NCI-H2196 (cell line): ENCODE measurements at regions not wholly inside any gene's neighbourhood (a gene's known extent, or its start where the extent isn't known, plus 50 kb on each side); places are given as distances from the start of the nearest gene placed in this dataset.

Experiments used
- DNase-seq: peaks from one replicate; lab custom pipeline; 2025; ENCODE audit not compliant: unreplicated experiment; lab: John Stamatoyannopoulos, UW

DNA sequence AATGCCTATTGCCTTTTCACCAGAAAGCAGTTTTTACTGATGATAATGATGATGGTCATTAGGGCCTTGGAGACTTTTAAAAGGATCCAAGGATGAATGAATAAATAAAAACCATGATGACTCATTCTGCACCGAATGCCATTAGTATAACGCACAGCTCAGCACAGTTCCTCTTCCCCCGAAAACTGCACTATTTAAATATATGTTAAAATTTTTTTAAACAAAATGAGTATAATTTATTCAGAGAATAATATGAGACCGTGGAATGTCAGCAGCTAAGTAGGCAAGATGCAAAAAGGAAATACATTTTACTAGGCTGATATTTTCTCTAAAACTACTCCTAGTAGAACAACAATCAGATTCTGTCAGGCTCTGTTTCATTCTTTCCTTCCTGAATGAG, 83.4 kb upstream of the NANOGP8 start:
- DNase-seq = no peak

DNA sequence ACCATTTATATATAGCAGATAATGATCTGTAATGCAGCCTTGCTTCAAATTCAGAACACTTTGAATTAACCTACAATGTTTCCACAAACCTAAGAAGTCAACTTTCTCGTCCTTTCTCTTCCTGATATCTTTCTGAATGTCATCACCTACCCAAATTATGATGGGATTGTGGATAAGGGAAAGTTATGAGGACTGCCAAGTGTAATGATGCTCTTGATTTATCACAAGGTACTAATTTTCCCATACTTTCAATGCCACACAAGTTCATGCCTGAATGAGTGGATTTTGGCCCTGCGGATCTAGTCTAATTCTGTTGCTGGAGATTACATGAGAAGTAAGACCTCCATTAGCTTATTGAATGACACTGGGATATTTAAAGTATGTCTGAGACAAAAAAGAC, 82.6 kb upstream of the NANOGP8 start:
- DNase-seq = no peak

DNA sequence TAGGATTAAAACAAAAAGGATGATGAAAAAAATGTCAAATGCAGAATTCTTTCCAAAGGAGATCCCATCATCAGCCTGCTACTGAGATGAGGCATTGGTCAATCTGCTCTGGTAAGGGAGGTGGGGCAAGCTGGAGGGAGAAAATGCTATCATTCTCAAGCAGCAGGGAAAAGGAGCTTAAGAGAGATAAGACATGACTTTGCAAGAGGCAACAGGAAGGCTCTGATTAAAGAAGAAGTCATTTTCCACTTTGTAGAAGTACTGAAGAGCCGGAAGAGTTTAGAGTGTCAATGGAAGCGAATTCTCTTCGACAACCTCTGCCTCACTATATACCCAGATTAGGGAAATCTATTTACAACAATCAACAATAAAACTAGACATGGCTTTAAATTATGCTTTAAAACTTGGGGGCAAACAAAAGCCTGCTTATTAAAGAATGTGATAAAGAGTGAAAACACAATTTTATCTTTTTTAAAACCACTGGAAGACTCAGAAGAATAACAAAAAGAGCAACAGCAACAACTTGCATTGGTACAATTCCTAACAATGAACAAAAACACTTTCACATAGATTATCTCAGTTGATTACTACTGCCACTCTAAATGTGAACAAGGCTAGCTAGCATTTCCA, 81.8 kb upstream of the NANOGP8 start:
- no peak for DNase-seq

DNA sequence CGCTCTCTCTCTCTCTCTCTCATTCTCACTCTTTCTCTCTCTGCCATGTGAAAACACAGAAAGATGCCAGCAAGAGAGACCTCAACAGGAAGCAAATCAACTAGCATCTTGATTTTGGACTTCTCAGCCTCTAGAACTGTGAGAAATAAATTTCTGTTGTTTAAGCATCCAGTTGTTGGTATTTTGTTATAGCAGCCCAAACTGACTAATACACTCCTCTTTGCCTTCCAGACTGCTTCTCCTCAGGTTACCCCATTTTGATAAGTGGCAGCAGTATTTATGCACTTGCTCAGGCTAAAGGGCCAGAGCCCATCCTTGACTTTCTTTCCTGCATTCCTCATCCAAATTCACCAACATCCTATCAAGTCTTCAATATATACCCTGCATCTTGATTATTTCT, 76.6 kb upstream of the NANOGP8 start:
- no peak for DNase-seq

DNA sequence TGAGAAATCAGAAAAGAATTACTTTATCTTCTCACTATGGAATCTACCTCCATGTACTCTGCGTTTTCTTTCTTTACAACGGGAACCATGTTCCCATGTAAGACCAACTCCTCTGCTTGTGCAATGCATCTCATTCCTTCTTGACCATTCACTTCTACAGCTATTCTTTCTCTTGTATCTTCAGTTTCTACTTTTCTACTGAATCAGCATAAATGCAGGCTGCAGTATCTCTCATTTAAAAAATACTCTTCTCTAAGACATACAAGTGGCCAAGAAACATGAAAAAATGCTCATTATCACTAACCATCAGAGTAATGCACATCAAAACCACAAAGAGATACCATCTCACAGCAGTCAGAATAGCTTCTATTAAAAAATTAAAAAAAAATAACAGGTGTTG, 74.1 kb upstream of the NANOGP8 start:
- no peak for DNase-seq

DNA sequence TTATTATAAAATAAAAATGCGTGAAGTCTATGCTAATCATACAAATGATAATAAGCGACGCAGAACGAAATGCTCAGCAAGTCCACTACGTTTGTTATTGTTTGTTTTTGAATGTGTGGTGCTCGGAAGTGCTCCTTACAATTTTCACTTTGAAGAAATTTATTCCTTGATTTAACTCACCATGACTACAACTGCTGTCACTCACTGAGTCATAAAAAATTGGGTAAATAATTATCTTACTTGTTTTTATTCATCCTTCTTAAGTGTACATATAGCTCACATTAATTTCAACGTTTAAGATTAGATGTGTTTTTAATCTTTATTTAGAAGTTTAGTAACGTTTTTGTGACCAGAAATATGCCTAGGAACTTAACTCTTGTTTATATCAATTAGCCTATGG, 66.7 kb upstream of the NANOGP8 start:
- DNase-seq = no peak

DNA sequence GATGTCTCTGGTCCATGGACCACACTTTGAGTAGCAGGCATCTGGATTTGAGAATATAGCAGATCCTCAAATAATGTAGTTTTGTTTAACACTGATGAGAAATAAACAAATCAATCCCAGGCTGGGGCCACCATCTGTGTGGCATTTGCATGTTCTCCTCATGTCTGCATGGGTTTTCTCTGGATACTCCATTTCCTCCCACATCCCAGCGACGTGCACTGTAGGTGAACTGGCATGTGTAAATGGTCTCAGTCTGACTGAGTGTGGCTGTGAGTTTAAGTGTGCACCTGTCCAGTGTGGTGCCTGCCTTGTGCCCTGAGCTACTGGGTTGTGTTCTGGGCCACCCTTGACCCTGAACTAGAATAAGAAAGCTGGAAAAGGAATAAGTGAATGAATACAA, 66.3 kb upstream of the NANOGP8 start:
- DNase-seq = no peak

DNA sequence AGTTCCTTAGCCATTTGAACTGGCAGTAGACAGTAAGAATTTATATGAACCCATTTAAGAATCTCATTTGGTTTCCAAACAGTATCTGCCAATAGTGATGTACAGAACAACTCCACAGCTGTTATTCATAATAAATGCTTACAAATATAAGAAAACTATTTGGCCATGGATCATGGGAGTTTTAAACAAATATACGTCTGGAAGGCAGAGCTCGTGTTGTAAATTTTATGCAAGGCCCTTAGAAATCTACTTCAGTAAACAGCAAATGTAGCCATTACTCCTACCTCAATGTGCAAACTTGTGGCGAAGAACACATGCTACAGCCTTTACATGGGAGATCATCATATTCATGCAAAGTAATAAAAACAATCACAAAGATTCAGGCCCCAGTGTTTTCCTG, 65.3 kb upstream of the NANOGP8 start:
- DNase-seq = no peak

DNA sequence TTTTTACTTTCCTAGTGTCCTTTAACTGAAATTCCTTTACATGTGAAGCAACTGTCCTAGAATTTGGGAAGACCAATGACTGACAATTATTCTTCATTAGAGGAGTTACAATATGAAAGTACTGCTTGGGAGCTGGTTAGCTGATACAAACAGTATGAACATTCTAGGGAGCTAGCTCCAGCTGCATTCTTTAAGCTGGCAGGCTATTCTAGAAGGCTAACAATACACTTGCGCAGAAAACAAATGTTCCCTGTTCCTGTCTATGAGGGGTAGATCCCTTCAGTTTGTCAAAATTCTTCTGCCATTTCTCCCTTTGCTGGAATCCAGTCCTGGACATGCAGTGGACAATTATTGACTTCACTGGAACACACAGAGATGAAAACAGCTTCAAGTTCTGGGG, 60.2 kb upstream of the NANOGP8 start:
- DNase-seq = no peak

DNA sequence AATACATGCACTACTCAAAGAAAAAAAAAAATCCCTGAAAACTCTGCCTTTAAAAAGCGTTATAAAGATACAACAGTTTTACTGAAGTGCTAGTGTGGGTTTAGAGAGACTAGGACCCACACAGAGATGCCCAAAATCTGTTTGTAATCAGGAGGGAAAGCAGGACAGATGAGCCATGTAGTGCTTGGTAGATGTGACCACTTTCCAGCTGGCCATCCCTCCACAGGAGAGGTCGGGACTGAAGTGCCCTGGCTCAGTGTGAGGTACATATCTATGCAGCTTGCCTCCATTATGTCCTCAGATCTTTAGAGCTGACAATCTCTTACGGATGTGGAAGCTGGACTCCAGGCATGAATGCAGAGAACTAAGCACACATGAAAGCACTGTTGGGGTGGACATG, 57.5 kb upstream of the NANOGP8 start:
- no peak for DNase-seq

DNA sequence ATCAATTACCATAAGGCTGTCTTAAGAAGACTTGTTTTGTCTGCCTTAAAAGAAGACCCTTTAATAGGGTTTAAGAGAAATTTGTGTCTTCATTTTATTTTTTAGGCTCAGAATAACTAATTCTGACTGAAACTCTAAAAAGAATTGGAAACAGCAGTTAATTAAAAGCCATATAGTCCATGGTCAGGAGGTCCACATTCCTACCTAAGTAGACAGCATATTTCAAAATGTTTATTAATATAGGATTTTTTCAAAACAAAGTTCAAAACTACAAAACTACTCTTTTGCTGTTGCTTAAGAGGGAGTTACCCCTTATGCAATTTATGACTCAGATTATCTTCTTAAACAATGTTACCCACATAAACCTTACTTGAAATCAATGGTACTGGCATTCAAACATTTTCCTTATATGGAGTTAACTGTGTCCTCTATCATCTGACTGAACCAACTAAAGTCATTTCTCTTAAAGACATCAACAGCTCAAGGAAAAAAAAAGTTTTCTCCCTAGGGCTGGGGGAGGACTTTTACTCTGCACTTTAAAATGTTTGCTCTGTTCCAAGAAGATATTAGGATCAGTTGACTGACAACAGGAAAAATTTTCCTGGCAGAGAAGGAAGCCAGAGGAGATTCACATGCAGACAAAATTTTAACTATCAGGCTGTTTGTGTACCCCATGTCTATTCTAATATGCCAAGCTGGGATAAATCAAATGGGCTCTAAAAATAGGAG, 56.8 kb upstream of the NANOGP8 start:
- DNase-seq = no peak

DNA sequence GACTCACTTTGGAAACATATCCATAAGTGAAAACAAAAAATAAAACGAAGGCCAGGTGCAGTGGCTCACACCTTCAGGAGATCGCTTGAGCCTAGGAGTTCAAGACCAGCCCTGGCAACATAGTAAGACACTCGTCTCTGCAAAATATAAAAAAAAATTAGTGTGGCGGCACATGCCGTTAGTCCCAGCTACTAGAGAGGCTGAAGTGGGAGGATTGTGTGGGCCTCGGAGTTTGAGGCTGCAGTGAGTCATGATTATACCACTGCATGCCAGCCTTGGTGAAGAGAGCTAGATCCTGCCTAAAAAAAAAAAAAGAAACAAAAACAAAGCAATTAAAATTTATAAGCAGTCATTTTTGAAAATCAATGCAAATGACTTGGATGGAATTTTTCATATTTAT, 54.7 kb upstream of the NANOGP8 start:
- DNase-seq = no peak

DNA sequence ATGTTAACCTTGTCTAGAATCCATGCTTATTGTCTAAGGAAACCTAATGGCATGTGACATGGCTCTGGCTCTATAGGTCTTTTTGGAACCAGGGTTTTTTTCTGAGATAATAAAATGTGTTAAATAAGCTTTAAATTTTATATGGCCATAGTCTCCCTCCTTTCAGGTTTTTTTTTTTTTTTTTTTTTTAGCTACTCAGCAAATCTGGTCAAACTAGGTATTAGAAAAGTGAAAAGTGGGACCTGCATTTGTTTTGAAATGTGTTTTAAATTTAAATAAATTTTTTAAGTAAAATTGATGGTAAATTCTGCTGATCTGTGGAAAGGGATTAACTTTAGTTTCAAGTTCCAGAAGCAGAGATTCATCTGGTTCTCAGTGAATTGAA, 52.1 kb upstream of the NANOGP8 start:
- DNase-seq = no peak

DNA sequence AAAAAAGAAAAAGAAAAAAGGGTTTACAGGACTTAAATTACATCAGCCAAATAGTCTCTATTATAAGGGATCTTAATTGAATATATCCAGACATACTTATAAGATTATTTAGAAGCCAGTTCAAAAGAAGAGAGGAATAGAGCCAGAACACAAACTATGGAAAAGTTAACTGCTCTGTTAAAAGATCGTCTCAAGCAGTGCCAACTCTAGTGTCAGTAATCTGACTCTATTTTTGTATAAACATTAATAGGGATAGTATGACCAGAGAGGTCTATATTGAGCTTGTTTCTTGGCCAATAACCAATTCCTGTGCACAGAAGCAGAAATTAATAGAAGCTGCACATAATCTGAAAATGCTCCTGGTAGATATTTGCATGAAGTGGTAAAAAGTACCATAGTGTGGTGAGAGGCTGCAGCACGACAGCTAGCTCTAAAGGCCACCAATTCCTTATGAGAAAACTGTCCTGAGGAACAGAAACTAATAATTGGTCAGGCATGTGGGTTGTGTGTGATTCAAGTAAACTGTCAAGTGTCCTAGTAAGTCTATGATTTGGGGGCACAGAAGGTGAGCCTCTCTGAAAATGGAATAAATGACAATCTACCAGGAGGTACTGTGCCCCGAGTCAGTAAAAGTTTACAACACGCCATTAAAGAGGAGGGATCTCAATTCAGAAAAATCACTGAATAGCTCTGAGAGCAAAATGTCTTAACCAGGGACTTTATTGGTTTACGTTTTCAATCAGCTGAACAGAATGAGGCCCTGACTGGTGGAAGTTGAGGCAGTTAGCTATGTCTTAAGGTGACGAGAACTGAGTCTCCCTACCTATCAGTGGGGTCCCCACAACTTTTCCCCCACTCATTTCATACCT, 51.5 kb upstream of the NANOGP8 start:
- no peak for DNase-seq
